WTC11 (cell line): ENCODE measurements at regions not wholly inside any gene's neighbourhood (a gene's known extent, or its start where the extent isn't known, plus 50 kb on each side); places are given as distances from the start of the nearest gene placed in this dataset.

Source experiments
- ATAC-seq: fragments of 200-7000 bp; cut with Tn5 transposase; 2 replicates; pipeline ENCODE4 v1.10.0; 2021; ENCODE audit warnings: mild to moderate bottlenecking, moderate library complexity
- CTCF ChIA-PET: fragments of 300-600 bp; sonication (Branson Sonifier 250); formaldehyde crosslinking; loops from one replicate; lab custom pipeline; 2021; ENCODE audit warnings: antibody characterized with exemption; lab: Charles Lee
- POLR2A ChIA-PET: fragments of 350-600 bp; sonication (Branson Sonifier 250); formaldehyde crosslinking; loops from one replicate; lab custom pipeline; 2021; ENCODE audit warnings: antibody characterized with exemption; lab: Charles Lee
- DNase-seq: peaks from one replicate; pipeline ENCODE4 v3.0.0; 2021; ENCODE audit warnings: low spot score
- H3K27ac Mint-ChIP-seq: 2 replicates; pipeline ENCODE4 v1.8.0; 2021; ENCODE audit warnings: mixed read lengths
- H3K27me3 Mint-ChIP-seq: 2 replicates; pipeline ENCODE4 v1.8.0; 2021; ENCODE audit warnings: low read depth, mild to moderate bottlenecking, moderate library complexity, mixed read lengths
- H3K36me3 Mint-ChIP-seq: 2 replicates; pipeline ENCODE4 v1.8.0; 2021; ENCODE audit warnings: mixed read lengths
- H3K4me1 Mint-ChIP-seq: 2 replicates; pipeline ENCODE4 v1.8.0; 2022; ENCODE audit warnings: mixed read lengths
- H3K4me3 Mint-ChIP-seq: 2 replicates; pipeline ENCODE4 v1.8.0; 2021; ENCODE audit warnings: mild to moderate bottlenecking, moderate library complexity, mixed read lengths
- H3K9me3 Mint-ChIP-seq: 2 replicates; pipeline ENCODE4 v1.8.0; 2021; ENCODE audit warnings: mixed read lengths
- CREB1 ChIP-seq: sonication (generic); formaldehyde crosslinking; IDR thresholded peaks from 2 replicates; pipeline ENCODE4 v1.8.0; 2023; ENCODE audit warnings: mild to moderate bottlenecking, missing genetic modification reagents
- ETV6 ChIP-seq: sonication (generic); formaldehyde crosslinking; IDR thresholded peaks from 2 replicates; pipeline ENCODE4 v1.8.1; 2022; ENCODE audit warnings: mild to moderate bottlenecking, missing genetic modification reagents
- FOXP1 ChIP-seq: sonication (generic); formaldehyde crosslinking; IDR thresholded peaks from 2 replicates; pipeline ENCODE4 v1.8.0; 2022; ENCODE audit warnings: missing genetic modification reagents, mild to moderate bottlenecking, moderate library complexity, borderline replicate concordance
- JUN ChIP-seq: sonication (generic); formaldehyde crosslinking; IDR thresholded peaks from 2 replicates; pipeline ENCODE4 v1.8.0; 2023; ENCODE audit warnings: mild to moderate bottlenecking, missing genetic modification reagents
- NFATC4 ChIP-seq: fragments of 250-450 bp; sonication (Bioruptor Pico); IDR thresholded peaks from 2 replicates; pipeline ENCODE4 v1.9.0; 2021; ENCODE audit warnings: mild to moderate bottlenecking
- NR1H2 ChIP-seq: sonication (generic); formaldehyde crosslinking; IDR thresholded peaks from 2 replicates; pipeline ENCODE4 v1.9.0; 2021; ENCODE audit warnings: mild to moderate bottlenecking, moderate library complexity, missing genetic modification reagents
- RELA ChIP-seq: sonication (generic); formaldehyde crosslinking; IDR thresholded peaks from 2 replicates; pipeline ENCODE4 v1.8.1; 2022; ENCODE audit warnings: missing genetic modification reagents, mild to moderate bottlenecking, borderline replicate concordance
- SP1 ChIP-seq: sonication (generic); formaldehyde crosslinking; conservative IDR thresholded peaks from 2 replicates; pipeline ENCODE4 v1.8.1; 2022; ENCODE audit warnings: missing genetic modification reagents
- ZNF219 ChIP-seq: sonication (generic); formaldehyde crosslinking; IDR thresholded peaks from 2 replicates; pipeline ENCODE4 v1.8.0; 2023; ENCODE audit warnings: missing genetic modification reagents, mild to moderate bottlenecking, borderline replicate concordance
- ZNF263 ChIP-seq: sonication (generic); formaldehyde crosslinking; IDR thresholded peaks from 2 replicates; pipeline ENCODE4 v1.8.1; 2022; ENCODE audit warnings: low read depth, mild to moderate bottlenecking, moderate library complexity, missing genetic modification reagents
- ZNF396 ChIP-seq: fragments of 250-450 bp; sonication (Bioruptor Pico); IDR thresholded peaks from 2 replicates; pipeline ENCODE4 v1.8.0; 2021; ENCODE audit warnings: mild to moderate bottlenecking, moderate library complexity, borderline replicate concordance
- TF ChIP-seq, protein P1 (sequence below): sonication (generic); formaldehyde crosslinking; IDR thresholded peaks from 2 replicates; pipeline ENCODE4 v1.8.1; 2023; ENCODE audit warnings: mild to moderate bottlenecking, missing genetic modification reagents, moderate library complexity
- TF ChIP-seq, protein P2 (sequence below): fragments of 250-450 bp; sonication (Bioruptor Pico); IDR thresholded peaks from 2 replicates; pipeline ENCODE4 v1.9.0; 2021; ENCODE audit warnings: mild to moderate bottlenecking
- TF ChIP-seq, protein P3 (sequence below): fragments of 250-450 bp; sonication (Bioruptor Pico); conservative IDR thresholded peaks from 2 replicates; pipeline ENCODE4 v1.9.0; 2021; ENCODE audit warnings: mild to moderate bottlenecking
- TF ChIP-seq, protein P4 (sequence below): sonication (generic); formaldehyde crosslinking; IDR thresholded peaks from 2 replicates; pipeline ENCODE4 v1.8.1; 2022; ENCODE audit warnings: low read depth, mild to moderate bottlenecking, moderate library complexity, missing genetic modification reagents, borderline replicate concordance
- TF ChIP-seq, protein P5 (sequence below): sonication (generic); formaldehyde crosslinking; IDR thresholded peaks from 2 replicates; pipeline ENCODE4 v1.8.0; 2023; ENCODE audit warnings: missing genetic modification reagents, mild to moderate bottlenecking, borderline replicate concordance
- TF ChIP-seq, protein P6 (sequence below): sonication (generic); formaldehyde crosslinking; IDR thresholded peaks from 2 replicates; pipeline ENCODE4 v1.8.1; 2023; ENCODE audit warnings: mild to moderate bottlenecking, moderate library complexity, missing genetic modification reagents
- TF ChIP-seq, protein P7 (sequence below): sonication (generic); formaldehyde crosslinking; IDR thresholded peaks from 2 replicates; pipeline ENCODE4 v1.8.0; 2022; ENCODE audit warnings: mild to moderate bottlenecking, missing genetic modification reagents
- TF ChIP-seq, protein P8 (sequence below): sonication (generic); formaldehyde crosslinking; IDR thresholded peaks from 2 replicates; pipeline ENCODE4 v1.8.0; 2022; ENCODE audit warnings: mild to moderate bottlenecking, missing genetic modification reagents
- TF ChIP-seq, protein P9 (sequence below): sonication (generic); formaldehyde crosslinking; conservative IDR thresholded peaks from 2 replicates; pipeline ENCODE4 v1.8.1; 2022; ENCODE audit warnings: mild to moderate bottlenecking, missing genetic modification reagents

DNA sequence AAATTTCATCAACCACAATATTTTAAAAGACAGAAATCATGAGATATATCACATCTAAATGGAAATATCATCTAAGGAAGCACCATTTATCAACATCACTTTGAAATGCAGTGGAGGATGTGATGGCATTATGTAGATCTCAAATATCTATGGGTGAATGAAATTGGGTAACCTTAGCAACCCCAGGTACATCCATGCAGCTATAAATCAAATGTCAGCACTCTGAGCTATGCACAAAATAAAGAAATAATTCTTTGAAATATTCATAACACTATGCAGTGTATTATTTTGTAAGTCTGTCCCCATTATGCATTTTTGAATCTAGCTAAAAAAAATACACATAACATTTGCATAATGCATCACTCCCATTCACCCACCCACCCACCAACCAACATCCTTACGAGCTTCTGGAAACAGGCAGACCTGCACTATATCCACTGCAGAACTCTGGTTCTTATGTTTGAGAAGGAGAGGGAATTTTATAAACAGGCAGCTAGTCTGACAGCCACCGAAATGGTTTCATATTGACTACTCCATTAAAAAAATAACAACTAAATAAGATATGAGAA is 186.8 kb downstream of the SHOX2 start:
- Mint-ChIP-seq H3K4me1 (peaks cover 10% of the 10 kb centered on the region), H3K9me3 (peaks cover 4% of the 10 kb centered on the region; the same call in 1 of the 2 replicates), H3K4me3 (no peak overlapping the region), H3K27ac (no peak overlapping the region), H3K27me3 (no peaks in the 10 kb centered on the region), H3K36me3 (no peaks in the 10 kb centered on the region)
- ChIA-PET POLR2A (interaction anchor here (0.7 kb wide), 1 partner anchor 11 kb away, joined by 3 read pairs; no protein-coding TSS in a partner anchor), CTCF (no interaction called here)
- TF ChIP-seq, protein P1, sequence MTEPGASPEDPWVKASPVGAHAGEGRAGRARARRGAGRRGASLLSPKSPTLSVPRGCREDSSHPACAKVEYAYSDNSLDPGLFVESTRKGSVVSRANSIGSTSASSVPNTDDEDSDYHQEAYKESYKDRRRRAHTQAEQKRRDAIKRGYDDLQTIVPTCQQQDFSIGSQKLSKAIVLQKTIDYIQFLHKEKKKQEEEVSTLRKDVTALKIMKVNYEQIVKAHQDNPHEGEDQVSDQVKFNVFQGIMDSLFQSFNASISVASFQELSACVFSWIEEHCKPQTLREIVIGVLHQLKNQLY: no peak
- TF ChIP-seq, protein P2, sequence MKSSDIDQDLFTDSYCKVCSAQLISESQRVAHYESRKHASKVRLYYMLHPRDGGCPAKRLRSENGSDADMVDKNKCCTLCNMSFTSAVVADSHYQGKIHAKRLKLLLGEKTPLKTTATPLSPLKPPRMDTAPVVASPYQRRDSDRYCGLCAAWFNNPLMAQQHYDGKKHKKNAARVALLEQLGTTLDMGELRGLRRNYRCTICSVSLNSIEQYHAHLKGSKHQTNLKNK (CRISPR knock-in tag): no peak
- no peak for TF ChIP-seq JUN (CRISPR knock-in tag)
- TF ChIP-seq, protein P3, sequence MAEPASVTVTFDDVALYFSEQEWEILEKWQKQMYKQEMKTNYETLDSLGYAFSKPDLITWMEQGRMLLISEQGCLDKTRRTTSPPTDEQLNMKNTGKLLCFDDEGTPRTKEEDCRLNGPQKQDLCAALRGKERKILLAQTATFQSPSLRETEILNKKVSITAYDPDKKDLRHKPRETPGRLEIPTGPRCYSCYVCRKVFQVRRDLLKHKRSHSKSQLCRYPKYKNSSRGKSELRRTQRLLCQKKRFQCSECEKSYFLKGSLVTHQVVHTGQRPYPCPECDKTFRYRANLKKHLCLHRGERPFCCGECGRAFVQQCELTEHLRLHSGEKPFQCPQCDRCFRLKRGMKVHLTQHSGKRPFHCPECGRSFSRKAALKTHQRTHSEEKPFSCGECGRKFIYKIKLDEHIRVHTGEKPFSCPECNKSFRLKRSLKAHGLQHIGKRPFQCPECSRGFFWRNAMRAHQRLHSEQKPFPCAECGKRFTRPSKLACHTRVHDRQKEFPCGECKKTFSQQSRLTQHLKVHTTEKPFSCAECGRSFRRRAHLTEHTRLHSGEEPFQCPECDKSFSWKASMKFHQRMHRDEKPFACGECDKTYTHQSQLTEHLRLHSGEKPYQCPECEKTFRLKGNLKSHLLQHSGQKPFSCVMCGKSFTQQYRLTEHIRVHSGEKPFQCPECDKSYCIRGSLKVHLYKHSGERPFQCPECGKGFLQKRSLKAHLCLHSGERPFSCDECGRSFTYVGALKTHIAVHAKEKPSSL (CRISPR knock-in tag): no peak
- no peak for TF ChIP-seq ZNF396 (CRISPR knock-in tag)
- TF ChIP-seq, protein P4, sequence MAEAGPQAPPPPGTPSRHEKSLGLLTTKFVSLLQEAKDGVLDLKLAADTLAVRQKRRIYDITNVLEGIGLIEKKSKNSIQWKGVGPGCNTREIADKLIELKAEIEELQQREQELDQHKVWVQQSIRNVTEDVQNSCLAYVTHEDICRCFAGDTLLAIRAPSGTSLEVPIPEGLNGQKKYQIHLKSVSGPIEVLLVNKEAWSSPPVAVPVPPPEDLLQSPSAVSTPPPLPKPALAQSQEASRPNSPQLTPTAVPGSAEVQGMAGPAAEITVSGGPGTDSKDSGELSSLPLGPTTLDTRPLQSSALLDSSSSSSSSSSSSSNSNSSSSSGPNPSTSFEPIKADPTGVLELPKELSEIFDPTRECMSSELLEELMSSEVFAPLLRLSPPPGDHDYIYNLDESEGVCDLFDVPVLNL (CRISPR knock-in tag): no peak
- TF ChIP-seq, protein P5, sequence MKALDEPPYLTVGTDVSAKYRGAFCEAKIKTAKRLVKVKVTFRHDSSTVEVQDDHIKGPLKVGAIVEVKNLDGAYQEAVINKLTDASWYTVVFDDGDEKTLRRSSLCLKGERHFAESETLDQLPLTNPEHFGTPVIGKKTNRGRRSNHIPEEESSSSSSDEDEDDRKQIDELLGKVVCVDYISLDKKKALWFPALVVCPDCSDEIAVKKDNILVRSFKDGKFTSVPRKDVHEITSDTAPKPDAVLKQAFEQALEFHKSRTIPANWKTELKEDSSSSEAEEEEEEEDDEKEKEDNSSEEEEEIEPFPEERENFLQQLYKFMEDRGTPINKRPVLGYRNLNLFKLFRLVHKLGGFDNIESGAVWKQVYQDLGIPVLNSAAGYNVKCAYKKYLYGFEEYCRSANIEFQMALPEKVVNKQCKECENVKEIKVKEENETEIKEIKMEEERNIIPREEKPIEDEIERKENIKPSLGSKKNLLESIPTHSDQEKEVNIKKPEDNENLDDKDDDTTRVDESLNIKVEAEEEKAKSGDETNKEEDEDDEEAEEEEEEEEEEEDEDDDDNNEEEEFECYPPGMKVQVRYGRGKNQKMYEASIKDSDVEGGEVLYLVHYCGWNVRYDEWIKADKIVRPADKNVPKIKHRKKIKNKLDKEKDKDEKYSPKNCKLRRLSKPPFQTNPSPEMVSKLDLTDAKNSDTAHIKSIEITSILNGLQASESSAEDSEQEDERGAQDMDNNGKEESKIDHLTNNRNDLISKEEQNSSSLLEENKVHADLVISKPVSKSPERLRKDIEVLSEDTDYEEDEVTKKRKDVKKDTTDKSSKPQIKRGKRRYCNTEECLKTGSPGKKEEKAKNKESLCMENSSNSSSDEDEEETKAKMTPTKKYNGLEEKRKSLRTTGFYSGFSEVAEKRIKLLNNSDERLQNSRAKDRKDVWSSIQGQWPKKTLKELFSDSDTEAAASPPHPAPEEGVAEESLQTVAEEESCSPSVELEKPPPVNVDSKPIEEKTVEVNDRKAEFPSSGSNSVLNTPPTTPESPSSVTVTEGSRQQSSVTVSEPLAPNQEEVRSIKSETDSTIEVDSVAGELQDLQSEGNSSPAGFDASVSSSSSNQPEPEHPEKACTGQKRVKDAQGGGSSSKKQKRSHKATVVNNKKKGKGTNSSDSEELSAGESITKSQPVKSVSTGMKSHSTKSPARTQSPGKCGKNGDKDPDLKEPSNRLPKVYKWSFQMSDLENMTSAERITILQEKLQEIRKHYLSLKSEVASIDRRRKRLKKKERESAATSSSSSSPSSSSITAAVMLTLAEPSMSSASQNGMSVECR: no peak
- no peak for TF ChIP-seq ZNF219 (CRISPR knock-in tag)
- no peak for TF ChIP-seq SP1 (CRISPR knock-in tag)
- ATAC-seq: no peak
- DNase-seq: no peak

DNA sequence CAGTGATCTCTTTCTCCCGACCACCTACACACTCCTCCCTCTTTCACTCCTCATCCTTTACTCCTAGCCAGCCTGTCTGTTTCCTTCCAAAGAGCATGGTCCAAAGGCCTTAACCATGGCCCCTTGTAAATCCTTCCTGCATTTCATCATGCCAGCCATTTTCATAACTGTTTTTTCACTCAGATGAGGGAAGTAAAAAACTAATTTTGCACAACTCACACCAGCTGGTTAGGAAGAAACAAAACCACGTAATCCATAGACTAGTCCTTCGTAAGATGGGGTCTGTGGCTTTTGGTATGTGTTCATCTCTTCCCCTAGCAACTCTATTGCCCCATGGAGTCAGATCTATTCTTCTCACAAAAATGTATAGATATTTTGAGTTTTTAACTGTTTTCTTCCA is 187.8 kb downstream of the SHOX2 start:
- no peaks in the 10 kb centered on the region for H3K27me3 Mint-ChIP-seq
- TF ChIP-seq ZNF263 (CRISPR knock-in tag): no peak
- no peak overlapping the region for H3K27ac Mint-ChIP-seq
- peaks cover 10% of the 10 kb centered on the region for H3K4me1 Mint-ChIP-seq
- ChIA-PET POLR2A (no interaction called here), CTCF (interaction anchor here (1.5 kb wide), 1 partner anchor 53 kb away, joined by 3 read pairs; no protein-coding TSS in a partner anchor)
- H3K4me3 Mint-ChIP-seq: no peak overlapping the region
- DNase-seq (no peak), ATAC-seq (no peak)
- peaks cover 4% of the 10 kb centered on the region; the same call in 1 of the 2 replicates for H3K9me3 Mint-ChIP-seq
- no peaks in the 10 kb centered on the region for H3K36me3 Mint-ChIP-seq

DNA sequence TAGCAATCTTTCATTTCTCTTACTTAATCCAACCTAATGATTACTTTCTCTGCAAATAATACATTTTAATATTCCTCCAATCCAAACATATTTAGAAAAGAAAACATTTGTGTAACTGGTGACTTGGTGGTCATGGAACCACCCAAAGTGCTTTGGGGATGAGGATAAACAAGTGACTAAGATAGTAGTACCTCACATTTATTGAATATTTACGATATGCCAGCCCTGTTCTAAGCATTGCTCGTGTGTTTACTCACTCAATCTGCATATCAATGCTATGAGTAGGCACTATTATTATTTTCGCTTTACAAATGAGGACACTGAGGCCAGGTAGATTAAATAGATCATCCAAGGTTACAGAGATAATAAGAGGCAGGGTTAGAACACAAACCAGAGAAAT is 189.5 kb downstream of the SHOX2 start:
- peaks cover 4% of the 10 kb centered on the region; the same call in 1 of the 2 replicates for H3K9me3 Mint-ChIP-seq
- DNase-seq: no peak
- no peak for ATAC-seq
- H3K4me3 Mint-ChIP-seq: no peak overlapping the region
- no peaks in the 10 kb centered on the region for H3K36me3 Mint-ChIP-seq
- H3K27me3 Mint-ChIP-seq: no peaks in the 10 kb centered on the region
- CTCF ChIA-PET: no interaction called here
- peaks cover 10% of the 10 kb centered on the region for H3K4me1 Mint-ChIP-seq
- H3K27ac Mint-ChIP-seq: no peak overlapping the region
- POLR2A ChIA-PET: no interaction called here
- TF ChIP-seq NFATC4 (CRISPR knock-in tag) (no peak), CREB1 (CRISPR knock-in tag) (no peak), ETV6 (CRISPR knock-in tag) (no peak), NR1H2 (CRISPR knock-in tag) (no peak), RELA (no peak), FOXP1 (CRISPR knock-in tag) (no peak)
- TF ChIP-seq, protein P6, sequence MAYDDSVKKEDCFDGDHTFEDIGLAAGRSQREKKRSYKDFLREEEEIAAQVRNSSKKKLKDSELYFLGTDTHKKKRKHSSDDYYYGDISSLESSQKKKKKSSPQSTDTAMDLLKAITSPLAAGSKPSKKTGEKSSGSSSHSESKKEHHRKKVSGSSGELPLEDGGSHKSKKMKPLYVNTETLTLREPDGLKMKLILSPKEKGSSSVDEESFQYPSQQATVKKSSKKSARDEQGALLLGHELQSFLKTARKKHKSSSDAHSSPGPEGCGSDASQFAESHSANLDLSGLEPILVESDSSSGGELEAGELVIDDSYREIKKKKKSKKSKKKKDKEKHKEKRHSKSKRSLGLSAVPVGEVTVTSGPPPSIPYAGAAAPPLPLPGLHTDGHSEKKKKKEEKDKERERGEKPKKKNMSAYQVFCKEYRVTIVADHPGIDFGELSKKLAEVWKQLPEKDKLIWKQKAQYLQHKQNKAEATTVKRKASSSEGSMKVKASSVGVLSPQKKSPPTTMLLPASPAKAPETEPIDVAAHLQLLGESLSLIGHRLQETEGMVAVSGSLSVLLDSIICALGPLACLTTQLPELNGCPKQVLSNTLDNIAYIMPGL (CRISPR knock-in tag): no peak
- TF ChIP-seq, protein P7, sequence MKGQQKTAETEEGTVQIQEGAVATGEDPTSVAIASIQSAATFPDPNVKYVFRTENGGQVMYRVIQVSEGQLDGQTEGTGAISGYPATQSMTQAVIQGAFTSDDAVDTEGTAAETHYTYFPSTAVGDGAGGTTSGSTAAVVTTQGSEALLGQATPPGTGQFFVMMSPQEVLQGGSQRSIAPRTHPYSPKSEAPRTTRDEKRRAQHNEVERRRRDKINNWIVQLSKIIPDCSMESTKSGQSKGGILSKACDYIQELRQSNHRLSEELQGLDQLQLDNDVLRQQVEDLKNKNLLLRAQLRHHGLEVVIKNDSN (CRISPR knock-in tag): no peak
- TF ChIP-seq, protein P8, sequence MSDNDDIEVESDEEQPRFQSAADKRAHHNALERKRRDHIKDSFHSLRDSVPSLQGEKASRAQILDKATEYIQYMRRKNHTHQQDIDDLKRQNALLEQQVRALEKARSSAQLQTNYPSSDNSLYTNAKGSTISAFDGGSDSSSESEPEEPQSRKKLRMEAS (CRISPR knock-in tag): no peak
- TF ChIP-seq, protein P9, sequence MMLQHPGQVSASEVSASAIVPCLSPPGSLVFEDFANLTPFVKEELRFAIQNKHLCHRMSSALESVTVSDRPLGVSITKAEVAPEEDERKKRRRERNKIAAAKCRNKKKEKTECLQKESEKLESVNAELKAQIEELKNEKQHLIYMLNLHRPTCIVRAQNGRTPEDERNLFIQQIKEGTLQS: no peak
